H1 (cell line): ENCODE measurements at regions not wholly inside any gene's neighbourhood (a gene's known extent, or its start where the extent isn't known, plus 50 kb on each side); places are given as distances from the start of the nearest gene placed in this dataset.

Experiments used
- TF ChIP-seq, protein P1 (sequence below): fragments of 300-600 bp; sonication (generic); IDR thresholded peaks from 2 replicates; pipeline ENCODE4 v1.7.1; 2012; ENCODE audit warnings: low read length, moderate library complexity, mild to moderate bottlenecking, inconsistent platforms; ENCODE audit not compliant: insufficient replicate concordance
- TF ChIP-seq, protein P2 (sequence below): IDR thresholded peaks from 2 replicates; pipeline ENCODE4 v1.6.1; 2011; ENCODE audit warnings: low read depth, mild to moderate bottlenecking, low read length; ENCODE audit not compliant: insufficient read depth

DNA sequence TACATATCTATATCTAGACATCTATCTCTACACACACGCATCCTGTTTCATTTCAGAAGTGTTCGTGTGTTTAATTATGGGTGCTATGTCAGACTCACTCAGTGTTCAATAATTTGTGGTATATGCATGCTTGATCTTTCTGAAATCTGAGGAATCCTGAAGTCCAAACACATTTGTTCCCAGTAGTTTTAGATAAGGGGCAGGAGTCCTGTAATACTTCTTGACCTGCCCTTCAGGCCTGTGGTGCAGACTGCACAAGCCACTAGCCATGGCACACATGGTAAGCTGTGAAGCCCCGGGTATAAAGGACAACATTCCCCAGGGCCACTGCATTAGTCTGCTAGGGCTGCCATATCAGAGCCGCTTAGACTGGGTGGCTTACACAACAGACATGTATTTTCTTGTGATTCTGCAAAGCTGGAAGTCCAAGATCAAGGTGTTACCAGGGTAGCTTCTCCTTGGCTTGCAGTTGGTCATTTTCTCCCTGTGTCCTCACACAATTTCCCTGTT, 267.2 kb downstream of the RHOU start (continued):
- TF ChIP-seq, protein P1, sequence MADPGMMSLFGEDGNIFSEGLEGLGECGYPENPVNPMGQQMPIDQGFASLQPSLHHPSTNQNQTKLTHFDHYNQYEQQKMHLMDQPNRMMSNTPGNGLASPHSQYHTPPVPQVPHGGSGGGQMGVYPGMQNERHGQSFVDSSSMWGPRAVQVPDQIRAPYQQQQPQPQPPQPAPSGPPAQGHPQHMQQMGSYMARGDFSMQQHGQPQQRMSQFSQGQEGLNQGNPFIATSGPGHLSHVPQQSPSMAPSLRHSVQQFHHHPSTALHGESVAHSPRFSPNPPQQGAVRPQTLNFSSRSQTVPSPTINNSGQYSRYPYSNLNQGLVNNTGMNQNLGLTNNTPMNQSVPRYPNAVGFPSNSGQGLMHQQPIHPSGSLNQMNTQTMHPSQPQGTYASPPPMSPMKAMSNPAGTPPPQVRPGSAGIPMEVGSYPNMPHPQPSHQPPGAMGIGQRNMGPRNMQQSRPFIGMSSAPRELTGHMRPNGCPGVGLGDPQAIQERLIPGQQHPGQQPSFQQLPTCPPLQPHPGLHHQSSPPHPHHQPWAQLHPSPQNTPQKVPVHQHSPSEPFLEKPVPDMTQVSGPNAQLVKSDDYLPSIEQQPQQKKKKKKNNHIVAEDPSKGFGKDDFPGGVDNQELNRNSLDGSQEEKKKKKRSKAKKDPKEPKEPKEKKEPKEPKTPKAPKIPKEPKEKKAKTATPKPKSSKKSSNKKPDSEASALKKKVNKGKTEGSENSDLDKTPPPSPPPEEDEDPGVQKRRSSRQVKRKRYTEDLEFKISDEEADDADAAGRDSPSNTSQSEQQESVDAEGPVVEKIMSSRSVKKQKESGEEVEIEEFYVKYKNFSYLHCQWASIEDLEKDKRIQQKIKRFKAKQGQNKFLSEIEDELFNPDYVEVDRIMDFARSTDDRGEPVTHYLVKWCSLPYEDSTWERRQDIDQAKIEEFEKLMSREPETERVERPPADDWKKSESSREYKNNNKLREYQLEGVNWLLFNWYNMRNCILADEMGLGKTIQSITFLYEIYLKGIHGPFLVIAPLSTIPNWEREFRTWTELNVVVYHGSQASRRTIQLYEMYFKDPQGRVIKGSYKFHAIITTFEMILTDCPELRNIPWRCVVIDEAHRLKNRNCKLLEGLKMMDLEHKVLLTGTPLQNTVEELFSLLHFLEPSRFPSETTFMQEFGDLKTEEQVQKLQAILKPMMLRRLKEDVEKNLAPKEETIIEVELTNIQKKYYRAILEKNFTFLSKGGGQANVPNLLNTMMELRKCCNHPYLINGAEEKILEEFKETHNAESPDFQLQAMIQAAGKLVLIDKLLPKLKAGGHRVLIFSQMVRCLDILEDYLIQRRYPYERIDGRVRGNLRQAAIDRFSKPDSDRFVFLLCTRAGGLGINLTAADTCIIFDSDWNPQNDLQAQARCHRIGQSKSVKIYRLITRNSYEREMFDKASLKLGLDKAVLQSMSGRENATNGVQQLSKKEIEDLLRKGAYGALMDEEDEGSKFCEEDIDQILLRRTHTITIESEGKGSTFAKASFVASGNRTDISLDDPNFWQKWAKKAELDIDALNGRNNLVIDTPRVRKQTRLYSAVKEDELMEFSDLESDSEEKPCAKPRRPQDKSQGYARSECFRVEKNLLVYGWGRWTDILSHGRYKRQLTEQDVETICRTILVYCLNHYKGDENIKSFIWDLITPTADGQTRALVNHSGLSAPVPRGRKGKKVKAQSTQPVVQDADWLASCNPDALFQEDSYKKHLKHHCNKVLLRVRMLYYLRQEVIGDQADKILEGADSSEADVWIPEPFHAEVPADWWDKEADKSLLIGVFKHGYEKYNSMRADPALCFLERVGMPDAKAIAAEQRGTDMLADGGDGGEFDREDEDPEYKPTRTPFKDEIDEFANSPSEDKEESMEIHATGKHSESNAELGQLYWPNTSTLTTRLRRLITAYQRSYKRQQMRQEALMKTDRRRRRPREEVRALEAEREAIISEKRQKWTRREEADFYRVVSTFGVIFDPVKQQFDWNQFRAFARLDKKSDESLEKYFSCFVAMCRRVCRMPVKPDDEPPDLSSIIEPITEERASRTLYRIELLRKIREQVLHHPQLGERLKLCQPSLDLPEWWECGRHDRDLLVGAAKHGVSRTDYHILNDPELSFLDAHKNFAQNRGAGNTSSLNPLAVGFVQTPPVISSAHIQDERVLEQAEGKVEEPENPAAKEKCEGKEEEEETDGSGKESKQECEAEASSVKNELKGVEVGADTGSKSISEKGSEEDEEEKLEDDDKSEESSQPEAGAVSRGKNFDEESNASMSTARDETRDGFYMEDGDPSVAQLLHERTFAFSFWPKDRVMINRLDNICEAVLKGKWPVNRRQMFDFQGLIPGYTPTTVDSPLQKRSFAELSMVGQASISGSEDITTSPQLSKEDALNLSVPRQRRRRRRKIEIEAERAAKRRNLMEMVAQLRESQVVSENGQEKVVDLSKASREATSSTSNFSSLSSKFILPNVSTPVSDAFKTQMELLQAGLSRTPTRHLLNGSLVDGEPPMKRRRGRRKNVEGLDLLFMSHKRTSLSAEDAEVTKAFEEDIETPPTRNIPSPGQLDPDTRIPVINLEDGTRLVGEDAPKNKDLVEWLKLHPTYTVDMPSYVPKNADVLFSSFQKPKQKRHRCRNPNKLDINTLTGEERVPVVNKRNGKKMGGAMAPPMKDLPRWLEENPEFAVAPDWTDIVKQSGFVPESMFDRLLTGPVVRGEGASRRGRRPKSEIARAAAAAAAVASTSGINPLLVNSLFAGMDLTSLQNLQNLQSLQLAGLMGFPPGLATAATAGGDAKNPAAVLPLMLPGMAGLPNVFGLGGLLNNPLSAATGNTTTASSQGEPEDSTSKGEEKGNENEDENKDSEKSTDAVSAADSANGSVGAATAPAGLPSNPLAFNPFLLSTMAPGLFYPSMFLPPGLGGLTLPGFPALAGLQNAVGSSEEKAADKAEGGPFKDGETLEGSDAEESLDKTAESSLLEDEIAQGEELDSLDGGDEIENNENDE = no peak
- TF ChIP-seq, protein P2, sequence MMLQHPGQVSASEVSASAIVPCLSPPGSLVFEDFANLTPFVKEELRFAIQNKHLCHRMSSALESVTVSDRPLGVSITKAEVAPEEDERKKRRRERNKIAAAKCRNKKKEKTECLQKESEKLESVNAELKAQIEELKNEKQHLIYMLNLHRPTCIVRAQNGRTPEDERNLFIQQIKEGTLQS = no peak
